ENCODE measurements at regions not wholly inside any gene's neighbourhood (a gene's known extent, or its start where the extent isn't known, plus 50 kb on each side); places are given as distances from the start of the nearest gene placed in this dataset.

DNA sequence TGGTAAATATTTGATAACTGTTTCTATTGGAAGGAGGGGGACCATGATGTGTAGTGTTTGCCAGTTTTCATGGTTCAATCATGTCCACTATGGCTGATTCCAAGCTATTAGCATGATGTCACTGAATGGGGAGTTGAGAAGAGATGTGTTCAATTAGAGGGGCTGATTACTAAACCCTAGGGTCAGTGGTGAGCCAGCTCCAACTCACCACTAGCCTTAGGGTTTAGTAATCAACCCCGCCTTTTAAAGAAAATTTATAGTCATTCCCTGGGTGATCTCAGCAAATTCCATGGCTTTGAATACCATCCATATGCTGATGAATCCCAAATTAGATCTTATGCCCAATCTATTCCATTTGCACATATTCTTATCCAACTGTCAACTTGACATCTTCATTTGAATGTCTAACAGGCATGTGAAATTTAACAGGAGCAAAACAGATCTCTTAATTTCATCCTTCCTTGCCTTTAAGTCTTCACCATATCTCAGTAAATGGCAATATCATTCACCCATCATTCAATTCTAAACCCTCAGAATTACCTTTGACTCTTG, 98.8 kb downstream of the GCNT1 start:
- DNase-seq: no peak

DNA sequence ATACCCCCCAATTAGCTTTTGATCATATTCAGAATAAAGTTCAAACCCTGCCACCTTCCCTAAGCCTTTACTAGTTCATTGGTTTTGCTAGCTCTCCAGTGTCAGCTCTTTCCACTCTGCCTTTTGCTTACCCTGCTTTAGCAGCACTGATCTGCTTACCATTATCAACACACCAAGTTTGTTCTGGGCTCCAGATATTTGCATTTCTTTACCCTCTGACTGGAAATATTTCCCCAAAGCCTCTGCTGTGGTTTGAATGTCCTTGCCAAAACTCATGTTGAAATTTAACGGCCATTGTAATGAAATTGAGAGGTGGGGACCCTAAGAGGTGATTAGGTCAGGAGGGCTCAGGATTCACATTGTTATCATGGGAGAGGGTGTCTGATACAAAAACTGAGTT, 99.5 kb downstream of the GCNT1 start:
- no peak for DNase-seq

- DNase-seq: peak; percentile 31 to 65 (median 47)
Measured at GRCh38 chr9:76559286-76559685, 100.3 kb downstream of the GCNT1 start.

DNA sequence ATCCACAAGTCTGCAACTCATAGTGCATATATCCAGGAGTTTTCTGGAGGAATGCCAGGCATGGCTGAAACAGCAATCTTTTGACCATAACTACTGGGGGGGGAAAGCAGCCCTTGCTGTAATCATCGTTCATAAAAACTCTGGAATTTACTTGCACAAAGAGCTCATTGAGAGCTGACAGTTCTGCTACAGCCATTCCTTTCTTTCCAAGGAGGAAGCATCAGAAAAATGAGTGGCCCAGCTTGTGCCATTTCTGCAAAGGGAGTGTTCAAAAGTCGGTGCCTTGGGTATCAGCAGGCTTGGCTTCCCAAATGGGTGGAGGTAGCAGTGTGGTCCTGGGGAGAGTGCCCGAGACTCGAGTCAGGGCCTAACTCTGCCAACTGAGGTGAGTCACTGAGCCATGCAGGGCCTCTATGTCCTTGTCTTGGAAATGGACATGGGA, 101.5 kb downstream of the GCNT1 start:
- no peak for DNase-seq

DNA sequence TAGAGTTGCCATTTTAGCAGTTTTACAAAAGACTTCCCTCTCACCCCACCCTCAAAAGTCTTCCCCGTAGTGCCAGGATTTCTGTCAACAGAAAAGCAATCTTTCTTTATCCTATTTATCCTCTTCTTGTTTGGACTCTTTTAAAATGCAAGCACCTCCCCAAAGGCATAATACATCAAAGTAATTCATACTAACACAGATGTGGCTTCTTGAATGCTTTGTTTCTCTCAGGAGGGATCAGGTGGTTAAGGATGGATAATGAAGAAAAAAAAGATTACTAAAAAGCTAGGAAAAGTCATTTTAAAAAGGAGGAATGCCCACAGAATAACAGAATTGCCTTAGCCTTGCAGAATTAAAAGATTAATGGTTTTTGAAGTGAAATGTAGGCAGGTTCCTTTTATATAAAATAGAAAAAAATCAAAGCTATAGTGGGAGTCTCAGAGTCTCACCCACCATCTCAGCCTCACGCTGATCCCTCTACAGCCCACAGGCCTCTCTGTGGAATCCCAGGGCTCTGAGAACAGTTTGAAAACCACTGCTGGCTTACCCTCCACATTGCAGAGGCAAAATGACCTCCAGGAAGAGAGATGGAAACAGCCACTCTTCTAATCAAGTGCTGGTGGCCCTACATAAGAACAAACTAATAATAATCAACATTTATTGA, 102.2 kb downstream of the GCNT1 start:
- no peak for DNase-seq

Measured in suppressor macrophage treated with lipopolysaccharide for 1 hour (primary cell).